ENCODE measurements at regions not wholly inside any gene's neighbourhood (a gene's known extent, or its start where the extent isn't known, plus 50 kb on each side); places are given as distances from the start of the nearest gene placed in this dataset.

- Histone ChIP-seq H3K27me3 (ENCODE audit: control insufficient read depth, insufficient read depth, low read length) (no peaks in the 10 kb centered on the region), H3K9me3 (ENCODE audit: control insufficient read depth, insufficient read depth, low read length) (peaks cover 11% of the 10 kb centered on the region), H3K27ac (ENCODE audit: low read depth, low read length) (no peak overlapping the region), H3K4me3 (ENCODE audit: low read depth, low read length) (no peak overlapping the region)
- TF ChIP-seq CTCF (IDR thresholded peaks at IDR 0.05; ENCODE audit: low read depth, low read length), result no peak
- no peak for DNase-seq (ENCODE audit: low read depth, low spot score)
- CTCF ChIA-PET, result no interaction called here
- POLR2A ChIA-PET, result no interaction called here
Measured at GRCh38 chr21:19236209-19236608, 832.6 kb upstream of the TMPRSS15 start.

GRCh38 chr21:19237608-19238007, 834.0 kb upstream of the TMPRSS15 start:
- no peak overlapping the region for H3K4me3 ChIP-seq (ENCODE audit: low read depth, low read length)
- no peak for DNase-seq (ENCODE audit: low read depth, low spot score)
- TF ChIP-seq CTCF (IDR thresholded peaks at IDR 0.05; ENCODE audit: low read depth, low read length), result no peak
- CTCF ChIA-PET, result no interaction called here
- POLR2A ChIA-PET, result no interaction called here
- no peaks in the 10 kb centered on the region for H3K27me3 ChIP-seq (ENCODE audit: control insufficient read depth, insufficient read depth, low read length)
- H3K27ac ChIP-seq (ENCODE audit: low read depth, low read length), result no peak overlapping the region
- H3K9me3 ChIP-seq (ENCODE audit: control insufficient read depth, insufficient read depth, low read length), result peaks cover 15% of the 10 kb centered on the region

GRCh38 chr21:19239696-19240095, 836.1 kb upstream of the TMPRSS15 start:
- DNase-seq (ENCODE audit: low read depth, low spot score), result no peak
- H3K4me3 ChIP-seq (ENCODE audit: low read depth, low read length), result no peak overlapping the region
- no peak overlapping the region for H3K27ac ChIP-seq (ENCODE audit: low read depth, low read length)
- peaks cover 15% of the 10 kb centered on the region for H3K9me3 ChIP-seq (ENCODE audit: control insufficient read depth, insufficient read depth, low read length)
- POLR2A ChIA-PET, result no interaction called here
- H3K27me3 ChIP-seq (ENCODE audit: control insufficient read depth, insufficient read depth, low read length), result no peaks in the 10 kb centered on the region
- CTCF ChIA-PET, result no interaction called here
- no peak for TF ChIP-seq CTCF (IDR thresholded peaks at IDR 0.05; ENCODE audit: low read depth, low read length)

- no peak for TF ChIP-seq CTCF (IDR thresholded peaks at IDR 0.05; ENCODE audit: low read depth, low read length)
- H3K27ac ChIP-seq (ENCODE audit: low read depth, low read length), result no peak overlapping the region
- CTCF ChIA-PET, result no interaction called here
- H3K27me3 ChIP-seq (ENCODE audit: control insufficient read depth, insufficient read depth, low read length), result no peaks in the 10 kb centered on the region
- peaks cover 28% of the 10 kb centered on the region for H3K9me3 ChIP-seq (ENCODE audit: control insufficient read depth, insufficient read depth, low read length)
- POLR2A ChIA-PET, result no interaction called here
- DNase-seq (ENCODE audit: low read depth, low spot score), result no peak
- no peak overlapping the region for H3K4me3 ChIP-seq (ENCODE audit: low read depth, low read length)
Measured at GRCh38 chr21:19244502-19245187, 841.1 kb upstream of the TMPRSS15 start.

- DNase-seq (ENCODE audit: low read depth, low spot score), result no peak
- ChIA-PET CTCF (no interaction called here), POLR2A (no interaction called here)
- peaks cover 28% of the 10 kb centered on the region for H3K9me3 ChIP-seq (ENCODE audit: control insufficient read depth, insufficient read depth, low read length)
- no peak overlapping the region for H3K27ac ChIP-seq (ENCODE audit: low read depth, low read length)
- TF ChIP-seq CTCF (IDR thresholded peaks at IDR 0.05; ENCODE audit: low read depth, low read length), result no peak
- H3K4me3 ChIP-seq (ENCODE audit: low read depth, low read length), result no peak overlapping the region
- H3K27me3 ChIP-seq (ENCODE audit: control insufficient read depth, insufficient read depth, low read length), result no peaks in the 10 kb centered on the region
Measured at GRCh38 chr21:19245188-19245580, 841.6 kb upstream of the TMPRSS15 start.

Measured in AG04450 (cell line).